GM18498 (cell line): ENCODE measurements at regions not wholly inside any gene's neighbourhood (a gene's known extent, or its start where the extent isn't known, plus 50 kb on each side); places are given as distances from the start of the nearest gene placed in this dataset.

Experiments
- ATAC-seq: cut with Tn5 transposase; IDR thresholded peaks from one replicate; pipeline ENCODE4 v1.9.1; 2021; ENCODE audit warnings: mild to moderate bottlenecking, moderate library complexity; ENCODE audit not compliant: unreplicated experiment

GRCh38 chr12:102602521-102602920 is 122.2 kb upstream of the IGF1 start:
- no peak for ATAC-seq

- no peak for ATAC-seq
These were observed 121.3 kb upstream of the IGF1 start for GRCh38 chr12:102601621-102602020.

GRCh38 chr12:102596687-102597086 is 116.3 kb upstream of the IGF1 start:
- ATAC-seq = no peak

- ATAC-seq = no peak
These were observed 115.7 kb upstream of the IGF1 start for GRCh38 chr12:102596031-102596430.

- ATAC-seq = no peak
These were observed 115.0 kb upstream of the IGF1 start for GRCh38 chr12:102595315-102595714.

GRCh38 chr12:102593134-102593533 is 112.8 kb upstream of the IGF1 start:
- ATAC-seq = no peak

GRCh38 chr12:102592134-102592533 is 111.8 kb upstream of the IGF1 start:
- no peak for ATAC-seq

- ATAC-seq = no peak
These were observed 92.9 kb upstream of the IGF1 start for GRCh38 chr12:102573237-102573636.

GRCh38 chr12:102571889-102572288 is 91.5 kb upstream of the IGF1 start:
- no peak for ATAC-seq

GRCh38 chr12:102570256-102570655 is 89.9 kb upstream of the IGF1 start:
- no peak for ATAC-seq

- ATAC-seq = no peak
These were observed 89.4 kb upstream of the IGF1 start for GRCh38 chr12:102569803-102570202.

GRCh38 chr12:102568276-102568675 is 87.9 kb upstream of the IGF1 start:
- ATAC-seq = no peak

- ATAC-seq = no peak
These were observed 86.9 kb upstream of the IGF1 start for GRCh38 chr12:102567031-102567985.

- no peak for ATAC-seq
These were observed 85.2 kb upstream of the IGF1 start for GRCh38 chr12:102565555-102565954.

GRCh38 chr12:102564026-102564425 is 83.7 kb upstream of the IGF1 start:
- no peak for ATAC-seq

- ATAC-seq = no peak
These were observed 82.6 kb upstream of the IGF1 start for GRCh38 chr12:102562836-102563425.

- no peak for ATAC-seq
These were observed 70.8 kb upstream of the IGF1 start for GRCh38 chr12:102551186-102551585.

- no peak for ATAC-seq
These were observed 69.3 kb upstream of the IGF1 start for GRCh38 chr12:102549691-102550090.

- no peak for ATAC-seq
These were observed 68.2 kb upstream of the IGF1 start for GRCh38 chr12:102548543-102548942.

- no peak for ATAC-seq
These were observed 63.4 kb upstream of the IGF1 start for GRCh38 chr12:102543494-102544485.

- no peak for ATAC-seq
These were observed 62.6 kb upstream of the IGF1 start for GRCh38 chr12:102542816-102543440.
